AG09309 (cell line): ENCODE measurements at regions not wholly inside any gene's neighbourhood (a gene's known extent, or its start where the extent isn't known, plus 50 kb on each side); places are given as distances from the start of the nearest gene placed in this dataset.

Source experiments
- DNase-seq: peaks from one replicate; pipeline ENCODE4 v3.0.0-alpha.2; 2010; ENCODE audit warnings: low read depth
- H3K4me3 ChIP-seq: 2 replicates; pipeline ENCODE4 v1.5.1; 2011; ENCODE audit warnings: mild to moderate bottlenecking, low read depth, low read length, moderate library complexity; ENCODE audit not compliant: control insufficient read depth
- TF ChIP-seq, protein P1 (sequence below): IDR thresholded peaks from 2 replicates; pipeline ENCODE4 v1.5.1; 2011; ENCODE audit warnings: mild to moderate bottlenecking, low read depth, low read length, inconsistent platforms; ENCODE audit not compliant: insufficient read depth, control insufficient read depth; ENCODE audit errors: missing control alignments

DNA sequence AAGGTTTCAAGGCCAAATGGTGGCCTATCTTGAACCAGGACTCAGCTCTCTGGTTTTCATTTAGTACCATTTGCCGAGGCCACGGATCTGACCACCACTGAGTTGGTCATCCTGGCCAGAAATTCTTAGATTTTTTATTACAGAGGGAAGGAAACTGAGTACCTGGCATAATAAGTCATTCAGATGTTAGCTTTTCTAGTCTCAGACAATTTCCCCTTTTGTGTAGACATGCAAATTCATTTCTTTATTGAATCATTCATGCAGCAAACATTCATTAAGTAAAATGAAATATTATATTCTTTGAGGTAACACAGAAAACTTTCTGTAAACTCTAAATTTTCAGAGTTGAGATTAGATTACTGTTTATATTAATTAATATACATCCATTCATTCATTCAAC, 223.7 kb downstream of the PDCD6IP start:
- DNase-seq: no peak
- TF ChIP-seq, protein P1, sequence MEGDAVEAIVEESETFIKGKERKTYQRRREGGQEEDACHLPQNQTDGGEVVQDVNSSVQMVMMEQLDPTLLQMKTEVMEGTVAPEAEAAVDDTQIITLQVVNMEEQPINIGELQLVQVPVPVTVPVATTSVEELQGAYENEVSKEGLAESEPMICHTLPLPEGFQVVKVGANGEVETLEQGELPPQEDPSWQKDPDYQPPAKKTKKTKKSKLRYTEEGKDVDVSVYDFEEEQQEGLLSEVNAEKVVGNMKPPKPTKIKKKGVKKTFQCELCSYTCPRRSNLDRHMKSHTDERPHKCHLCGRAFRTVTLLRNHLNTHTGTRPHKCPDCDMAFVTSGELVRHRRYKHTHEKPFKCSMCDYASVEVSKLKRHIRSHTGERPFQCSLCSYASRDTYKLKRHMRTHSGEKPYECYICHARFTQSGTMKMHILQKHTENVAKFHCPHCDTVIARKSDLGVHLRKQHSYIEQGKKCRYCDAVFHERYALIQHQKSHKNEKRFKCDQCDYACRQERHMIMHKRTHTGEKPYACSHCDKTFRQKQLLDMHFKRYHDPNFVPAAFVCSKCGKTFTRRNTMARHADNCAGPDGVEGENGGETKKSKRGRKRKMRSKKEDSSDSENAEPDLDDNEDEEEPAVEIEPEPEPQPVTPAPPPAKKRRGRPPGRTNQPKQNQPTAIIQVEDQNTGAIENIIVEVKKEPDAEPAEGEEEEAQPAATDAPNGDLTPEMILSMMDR: no peak

DNA sequence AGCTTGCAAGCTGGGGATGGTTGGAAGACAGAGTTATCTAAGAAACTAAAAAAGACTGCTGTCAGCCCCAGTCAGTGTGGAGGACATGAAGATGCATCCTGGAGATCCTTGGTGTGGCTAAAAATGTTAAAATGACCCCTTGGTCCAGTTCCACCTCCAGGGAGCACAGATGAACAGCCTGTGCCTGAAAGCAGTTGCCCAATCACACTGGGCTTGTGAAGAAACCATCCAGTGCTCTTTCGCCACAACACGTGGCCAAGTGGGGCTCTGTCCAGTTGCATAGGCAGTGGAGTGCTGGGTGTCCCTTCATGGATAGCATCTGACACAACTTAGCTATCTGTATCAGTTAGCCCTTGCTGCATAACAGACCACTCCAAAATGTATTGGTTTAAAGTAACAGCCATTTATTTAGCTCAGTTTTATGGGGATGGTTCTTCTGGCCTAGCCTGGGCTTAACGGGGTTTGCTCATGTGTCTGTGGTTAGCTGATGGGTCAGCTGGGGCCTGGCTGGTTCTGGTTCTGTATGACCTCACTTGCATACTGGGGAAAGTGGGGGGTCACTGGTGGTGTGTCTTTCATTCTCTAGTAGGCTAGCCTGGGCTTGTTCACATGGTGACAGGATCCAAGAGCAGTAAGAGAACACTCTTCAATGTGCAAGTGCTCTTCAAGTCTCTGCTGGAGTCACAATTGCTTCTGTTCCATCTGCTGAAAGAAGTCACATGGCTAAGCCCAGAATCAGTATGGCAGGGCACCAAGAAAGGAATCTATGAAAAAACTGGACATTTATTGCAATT, 226.2 kb downstream of the PDCD6IP start:
- no peak for DNase-seq
- TF ChIP-seq, protein P1: no peak
- no peak overlapping the region for H3K4me3 ChIP-seq

More for the DNA sequence above, 223.7 kb downstream of the PDCD6IP start:
- H3K4me3 ChIP-seq: no peak overlapping the region

DNA sequence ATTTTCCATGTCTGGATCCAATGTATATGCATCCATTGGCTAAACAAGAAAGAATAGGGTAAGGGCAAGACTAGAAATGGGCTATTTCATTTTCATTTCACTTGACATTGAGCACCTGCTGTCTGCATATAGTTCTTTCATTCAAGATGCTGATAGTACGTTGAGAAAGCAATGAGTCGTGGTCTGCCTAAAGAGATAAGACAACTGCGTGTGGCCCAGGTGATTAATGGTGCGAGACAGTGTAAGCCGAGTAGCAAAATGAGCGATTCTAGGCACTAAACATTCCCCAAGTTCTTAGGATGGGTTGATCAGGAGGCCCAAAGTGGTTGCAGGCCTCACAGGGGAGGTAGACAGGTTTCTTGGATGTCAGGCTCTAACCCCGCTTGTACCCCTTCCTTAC, 235.4 kb downstream of the PDCD6IP start:
- no peak overlapping the region for H3K4me3 ChIP-seq
- DNase-seq: no peak
- TF ChIP-seq, protein P1: no peak

DNA sequence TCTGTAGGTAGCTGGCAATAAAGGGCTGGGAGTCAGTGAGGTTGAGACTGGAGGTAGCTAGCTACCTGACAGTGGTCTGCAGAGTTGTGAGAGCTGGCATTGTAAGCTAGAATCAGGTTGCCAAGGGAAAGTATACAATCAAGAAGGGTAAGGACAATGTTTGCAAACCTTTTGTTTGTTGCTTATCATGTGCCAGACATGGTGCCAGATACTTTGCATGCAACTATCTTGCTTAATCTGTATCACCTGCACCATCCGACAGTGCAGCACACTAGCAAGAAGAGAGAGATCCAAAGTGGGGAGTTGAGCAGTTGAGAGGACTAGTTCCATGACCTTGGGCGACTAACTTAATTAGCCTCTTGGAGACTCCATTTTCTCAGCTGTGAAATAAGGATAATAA, 236.4 kb downstream of the PDCD6IP start:
- TF ChIP-seq, protein P1: no peak
- no peak for DNase-seq
- H3K4me3 ChIP-seq: no peak overlapping the region

DNA sequence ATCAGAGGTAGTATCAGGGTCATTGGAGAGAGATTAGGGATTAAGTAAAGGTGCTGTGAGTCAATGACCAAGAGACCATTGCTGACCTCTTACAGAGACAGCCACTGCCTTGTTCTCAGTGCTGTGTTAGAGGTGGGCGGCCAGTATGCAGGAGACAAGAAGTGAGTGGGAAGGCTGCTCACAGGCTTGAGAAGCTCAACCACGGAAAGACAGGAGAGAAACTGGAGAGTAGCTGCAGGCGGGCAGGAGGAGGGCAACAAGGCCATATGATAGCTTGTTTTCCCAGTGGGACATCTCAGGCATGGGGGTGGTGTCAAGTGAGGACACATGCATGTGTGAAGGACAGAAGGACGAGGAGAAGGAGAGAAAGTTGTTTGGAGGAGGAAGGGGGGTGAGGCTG, 237.3 kb downstream of the PDCD6IP start:
- TF ChIP-seq, protein P1: no peak
- DNase-seq: no peak
- H3K4me3 ChIP-seq: no peak overlapping the region

DNA sequence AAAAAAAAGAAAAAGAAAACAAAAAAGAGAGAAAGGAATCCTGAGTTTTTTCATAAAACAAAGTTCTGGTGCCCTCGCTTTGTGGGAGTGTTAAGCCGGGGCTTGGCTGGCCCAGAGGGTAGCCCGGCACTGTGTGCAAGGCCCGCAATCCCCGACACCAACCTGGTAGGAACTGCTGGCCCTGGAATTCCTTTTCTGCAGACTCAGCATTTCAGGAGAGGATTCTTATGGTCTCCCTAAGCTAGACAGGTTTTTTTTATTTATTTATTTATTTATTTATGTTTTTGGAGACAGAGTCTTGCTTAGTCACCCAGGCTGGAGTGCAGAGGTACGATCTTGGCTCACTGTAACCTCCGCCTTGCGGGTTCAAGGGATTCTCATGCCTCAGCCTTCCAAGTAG, 238.8 kb downstream of the PDCD6IP start:
- TF ChIP-seq, protein P1: no peak
- no peak for DNase-seq
- H3K4me3 ChIP-seq: no peak overlapping the region

DNA sequence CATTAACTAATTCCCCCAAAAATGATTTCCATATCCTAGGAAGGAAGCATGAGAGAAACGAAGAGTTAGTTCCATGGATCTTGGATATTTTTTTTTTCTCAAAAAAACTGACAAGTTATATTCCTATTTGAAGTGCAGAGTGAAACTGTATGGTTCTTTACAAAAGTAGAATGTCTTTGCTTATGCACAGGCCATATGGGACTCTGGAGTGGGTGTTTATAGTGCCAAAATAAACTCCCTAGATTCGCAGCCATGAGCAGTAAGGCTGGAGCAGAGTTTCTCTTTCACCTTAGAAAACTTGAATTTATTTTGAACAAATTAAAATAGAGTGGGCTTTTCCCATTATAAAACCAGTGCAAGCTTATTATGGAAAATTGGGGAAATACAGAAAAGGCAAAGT, 239.7 kb downstream of the PDCD6IP start:
- TF ChIP-seq, protein P1: no peak
- DNase-seq: no peak

More for the DNA sequence above, 239.7 kb downstream of the PDCD6IP start:
- no peak overlapping the region for H3K4me3 ChIP-seq
